ENCODE measurements at regions not wholly inside any gene's neighbourhood (a gene's known extent, or its start where the extent isn't known, plus 50 kb on each side); places are given as distances from the start of the nearest gene placed in this dataset.

DNA sequence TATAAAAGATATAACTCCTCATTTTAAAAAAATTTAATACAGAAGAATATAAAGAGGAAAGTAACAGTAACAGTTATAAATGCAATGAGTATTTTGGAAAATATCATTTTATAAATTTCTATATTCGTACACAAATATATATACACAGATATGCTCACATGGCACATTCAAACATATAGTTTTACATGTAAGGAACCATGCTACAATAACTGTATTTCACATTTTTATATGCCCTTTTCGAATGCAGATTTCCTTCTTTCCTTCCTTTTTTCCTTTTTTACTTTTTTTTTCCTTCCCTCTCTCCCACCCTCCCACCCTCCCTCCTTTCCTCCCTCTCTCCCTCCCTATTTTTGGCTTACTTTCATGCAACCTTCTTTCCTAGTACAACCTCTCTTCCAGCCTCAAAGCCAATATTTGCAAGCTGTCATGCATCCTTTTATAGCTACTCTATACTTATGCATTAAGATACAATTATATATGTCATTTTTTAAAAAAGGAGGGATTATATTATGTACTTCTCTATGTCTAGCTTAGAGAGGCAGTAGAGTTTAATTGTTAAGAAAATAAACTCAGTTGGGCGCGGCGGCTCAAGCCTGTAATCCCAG is 830.5 kb downstream of the IGSF11 start:
- WGBS, 2 experiments (ENCODE audit: low coverage in 1 of 2, low lambda C conversion rate in 2 of 2, missing lambda C conversion rate in 2 of 2), result 52 to 57% methylated on average over 4 to 5 of the region's 5 CpGs
- H3K36me3 ChIP-seq (ENCODE audit: low read depth), result no peaks in the 10 kb centered on the region
- TF ChIP-seq EZH2phosphoT487 (IDR thresholded peaks at IDR 0.05; ENCODE audit: insufficient read depth, low read depth) (no peak), EZH2 (IDR thresholded peaks at IDR 0.05; ENCODE audit: insufficient read depth, poor library complexity, severe bottlenecking) (no peak)
- no peak overlapping the region for H3K4me2 ChIP-seq (ENCODE audit: unreplicated experiment)
- no peaks in the 10 kb centered on the region for H3K9me3 ChIP-seq (ENCODE audit: low read depth)
- no peaks in the 10 kb centered on the region for H3K27me3 ChIP-seq (replicated peaks; ENCODE audit: insufficient read depth)
- H3K4me3 ChIP-seq, result no peak overlapping the region
- no peaks in the 10 kb centered on the region for H3K9me2 ChIP-seq (ENCODE audit: insufficient read depth)
- in situ Hi-C loops (cut with MboI), result no loop called here
- no peaks in the 10 kb centered on the region for H3K79me2 ChIP-seq (ENCODE audit: insufficient read depth)
- no peak overlapping the region for H3K27ac ChIP-seq
- H3F3A ChIP-seq (ENCODE audit: insufficient read depth), result no peaks in the 10 kb centered on the region
- no peaks in the 10 kb centered on the region for H4K20me1 ChIP-seq (ENCODE audit: insufficient read depth)
- H3K9ac ChIP-seq, result no peak overlapping the region
- H3K4me1 ChIP-seq (ENCODE audit: insufficient read depth), result no peaks in the 10 kb centered on the region
- H2AFZ ChIP-seq, result no peak overlapping the region
- DNase-seq, result no peak

- in situ Hi-C loops (cut with MboI), result no loop called here
- no peaks in the 10 kb centered on the region for H3K4me1 ChIP-seq (ENCODE audit: insufficient read depth)
- no peak for TF ChIP-seq EZH2 (IDR thresholded peaks at IDR 0.05; ENCODE audit: insufficient read depth, poor library complexity, severe bottlenecking)
- TF ChIP-seq EZH2phosphoT487 (IDR thresholded peaks at IDR 0.05; ENCODE audit: insufficient read depth, low read depth), result no peak
- no peak overlapping the region for H3K27ac ChIP-seq
- no peak overlapping the region for H3K4me2 ChIP-seq (ENCODE audit: unreplicated experiment)
- no peak overlapping the region for H3K4me3 ChIP-seq
- no peaks in the 10 kb centered on the region for H3K9me2 ChIP-seq (ENCODE audit: insufficient read depth)
- H4K20me1 ChIP-seq (ENCODE audit: insufficient read depth), result no peaks in the 10 kb centered on the region
- H3K9me3 ChIP-seq (ENCODE audit: low read depth), result no peaks in the 10 kb centered on the region
- H3K9ac ChIP-seq, result no peak overlapping the region
- H3K27me3 ChIP-seq (replicated peaks; ENCODE audit: insufficient read depth), result no peaks in the 10 kb centered on the region
- H2AFZ ChIP-seq, result no peak overlapping the region
- no peak for DNase-seq
- H3K79me2 ChIP-seq (ENCODE audit: insufficient read depth), result no peaks in the 10 kb centered on the region
- WGBS, 2 experiments (ENCODE audit: low coverage in 1 of 2, low lambda C conversion rate in 2 of 2, missing lambda C conversion rate in 2 of 2), result 18 to 19% methylated on average over 3 of the region's 3 CpGs
- H3F3A ChIP-seq (ENCODE audit: insufficient read depth), result no peaks in the 10 kb centered on the region
- no peaks in the 10 kb centered on the region for H3K36me3 ChIP-seq (ENCODE audit: low read depth)
Measured at GRCh38 chr3:118207271-118207670, 827.4 kb downstream of the IGSF11 start.

DNA sequence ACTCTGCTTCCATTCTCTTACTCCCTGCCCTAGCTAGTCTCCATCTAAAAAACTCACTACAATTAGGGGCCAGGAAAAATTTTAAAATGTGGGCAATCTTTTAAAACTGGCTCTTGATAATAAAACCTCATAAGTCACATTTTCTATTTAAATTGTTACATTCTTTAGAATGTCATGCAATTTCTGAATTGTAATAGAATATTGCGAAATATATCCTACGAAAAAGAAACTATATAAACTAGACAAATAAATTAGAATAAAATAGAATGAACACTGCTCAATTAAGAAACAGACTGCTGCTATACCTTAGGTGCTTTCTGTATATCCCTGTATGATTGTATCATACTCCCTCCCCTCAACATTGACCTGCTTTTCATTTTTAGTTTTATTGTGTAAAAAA is 826.0 kb downstream of the IGSF11 start:
- Histone ChIP-seq H3K9me3 (ENCODE audit: low read depth) (no peaks in the 10 kb centered on the region), H3K4me1 (ENCODE audit: insufficient read depth) (no peaks in the 10 kb centered on the region), H3K79me2 (ENCODE audit: insufficient read depth) (no peaks in the 10 kb centered on the region), H3F3A (ENCODE audit: insufficient read depth) (no peaks in the 10 kb centered on the region), H4K20me1 (ENCODE audit: insufficient read depth) (no peaks in the 10 kb centered on the region), H3K27ac (no peak overlapping the region), H3K4me2 (ENCODE audit: unreplicated experiment) (no peak overlapping the region), H2AFZ (no peak overlapping the region), H3K36me3 (ENCODE audit: low read depth) (no peaks in the 10 kb centered on the region), H3K4me3 (no peak overlapping the region), H3K27me3 (replicated peaks; ENCODE audit: insufficient read depth) (no peaks in the 10 kb centered on the region), H3K9me2 (ENCODE audit: insufficient read depth) (no peaks in the 10 kb centered on the region), H3K9ac (no peak overlapping the region)
- WGBS, 2 experiments (ENCODE audit: low coverage in 1 of 2, low lambda C conversion rate in 2 of 2, missing lambda C conversion rate in 2 of 2), result 0 to 4% methylated on average over 2 of the region's 2 CpGs
- DNase-seq, result no peak
- TF ChIP-seq EZH2 (IDR thresholded peaks at IDR 0.05; ENCODE audit: insufficient read depth, poor library complexity, severe bottlenecking) (no peak), EZH2phosphoT487 (IDR thresholded peaks at IDR 0.05; ENCODE audit: insufficient read depth, low read depth) (no peak)
- in situ Hi-C loops (cut with MboI), result no loop called here

DNA sequence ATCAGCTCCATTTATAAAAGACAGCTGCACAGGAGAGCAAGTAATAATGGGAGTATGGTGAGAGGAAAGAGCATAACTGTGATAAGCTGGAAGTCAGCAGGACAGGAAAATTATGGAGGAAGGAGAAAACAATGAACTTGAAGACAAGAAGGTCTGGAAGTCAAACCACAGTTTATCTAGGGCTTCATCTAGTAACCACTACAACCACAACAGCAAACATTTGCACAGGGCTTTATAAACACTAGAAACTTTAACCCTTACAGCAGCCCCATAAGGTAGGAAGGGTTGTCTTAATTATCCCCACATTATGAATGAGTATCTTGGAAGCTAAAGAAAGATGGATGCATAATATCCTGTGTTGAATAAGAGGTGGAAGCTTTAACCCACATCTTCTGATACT is 820.8 kb downstream of the IGSF11 start:
- no peak overlapping the region for H3K4me3 ChIP-seq
- in situ Hi-C loops (cut with MboI), result no loop called here
- H3K36me3 ChIP-seq (ENCODE audit: low read depth), result no peaks in the 10 kb centered on the region
- H3K79me2 ChIP-seq (ENCODE audit: insufficient read depth), result no peaks in the 10 kb centered on the region
- DNase-seq, result no peak
- H3K4me2 ChIP-seq (ENCODE audit: unreplicated experiment), result no peak overlapping the region
- H3K27ac ChIP-seq, result no peak overlapping the region
- H4K20me1 ChIP-seq (ENCODE audit: insufficient read depth), result no peaks in the 10 kb centered on the region
- TF ChIP-seq EZH2phosphoT487 (IDR thresholded peaks at IDR 0.05; ENCODE audit: insufficient read depth, low read depth), result no peak
- no peak for TF ChIP-seq EZH2 (IDR thresholded peaks at IDR 0.05; ENCODE audit: insufficient read depth, poor library complexity, severe bottlenecking)
- no peaks in the 10 kb centered on the region for H3K9me3 ChIP-seq (ENCODE audit: low read depth)
- no peaks in the 10 kb centered on the region for H3F3A ChIP-seq (ENCODE audit: insufficient read depth)
- no peaks in the 10 kb centered on the region for H3K27me3 ChIP-seq (replicated peaks; ENCODE audit: insufficient read depth)
- H3K4me1 ChIP-seq (ENCODE audit: insufficient read depth), result no peaks in the 10 kb centered on the region
- no peaks in the 10 kb centered on the region for H3K9me2 ChIP-seq (ENCODE audit: insufficient read depth)
- no peak overlapping the region for H3K9ac ChIP-seq
- H2AFZ ChIP-seq, result no peak overlapping the region

GRCh38 chr3:118226206-118226605 is 808.4 kb downstream of the IGSF11 start:
- 2 to 7% methylated on average over 3 of the region's 3 CpGs for WGBS, 2 experiments (ENCODE audit: low coverage in 1 of 2, low lambda C conversion rate in 2 of 2, missing lambda C conversion rate in 2 of 2)
- Histone ChIP-seq H3K9ac (no peak overlapping the region), H3K36me3 (ENCODE audit: low read depth) (no peaks in the 10 kb centered on the region), H3K27me3 (replicated peaks; ENCODE audit: insufficient read depth) (no peaks in the 10 kb centered on the region), H2AFZ (no peak overlapping the region), H3K4me2 (ENCODE audit: unreplicated experiment) (no peak overlapping the region), H3K9me3 (ENCODE audit: low read depth) (no peaks in the 10 kb centered on the region), H3K9me2 (ENCODE audit: insufficient read depth) (no peaks in the 10 kb centered on the region), H3K4me3 (no peak overlapping the region), H3K4me1 (ENCODE audit: insufficient read depth) (no peaks in the 10 kb centered on the region), H3K27ac (no peak overlapping the region), H3K79me2 (ENCODE audit: insufficient read depth) (no peaks in the 10 kb centered on the region), H3F3A (ENCODE audit: insufficient read depth) (no peaks in the 10 kb centered on the region), H4K20me1 (ENCODE audit: insufficient read depth) (no peaks in the 10 kb centered on the region)
- in situ Hi-C loops (cut with MboI), result no loop called here
- TF ChIP-seq EZH2 (IDR thresholded peaks at IDR 0.05; ENCODE audit: insufficient read depth, poor library complexity, severe bottlenecking) (no peak), EZH2phosphoT487 (IDR thresholded peaks at IDR 0.05; ENCODE audit: insufficient read depth, low read depth) (no peak)
- DNase-seq, result no peak

Data from GM23248 (cell line).